ENCODE measurements at regions not wholly inside any gene's neighbourhood (a gene's known extent, or its start where the extent isn't known, plus 50 kb on each side); places are given as distances from the start of the nearest gene placed in this dataset.

GRCh38 chr4:41358647-41359421 is 102.1 kb downstream of the UCHL1 start:
- H2BK15ac ChIP-seq (ENCODE audit: low read depth, low read length): no peak overlapping the region
- intact Hi-C loops (cut with micrococcal nuclease) (no loop called here), dilution Hi-C loops (cut with HindIII; ENCODE audit: low sequenced_read_pairs, unreplicated experiment) (no loop called here), in situ Hi-C loops (cut with MboI; ENCODE audit: low sequenced_read_pairs) (no loop called here)
- H2BK120ac ChIP-seq (ENCODE audit: low read depth, low read length): no peak overlapping the region
- ATAC-seq (ENCODE audit: low read depth) (no peak), DNase-seq (no peak)
- H3K4me3 ChIP-seq (ENCODE audit: insufficient read depth, low read depth, low read length): no peak overlapping the region
- no peaks in the 10 kb centered on the region for H3K4me1 ChIP-seq (ENCODE audit: control insufficient read depth, insufficient read depth, low read length)
- no TSS peak for BruUV-seq (replicated peaks)
- H4K20me1 ChIP-seq (ENCODE audit: insufficient read depth, low read length): no peaks in the 10 kb centered on the region
- H3K18ac ChIP-seq (ENCODE audit: low read depth, low read length): no peak overlapping the region
- peaks cover 25% of the 10 kb centered on the region for H3K27me3 ChIP-seq (ENCODE audit: control insufficient read depth, insufficient read depth, low read length)
- H4K91ac ChIP-seq (ENCODE audit: insufficient read depth, low read depth, low read length): no peak overlapping the region
- no peak overlapping the region for H4K5ac ChIP-seq (ENCODE audit: low read depth, low read length)
- H3K9me1 ChIP-seq (ENCODE audit: insufficient read depth, low read length): no peaks in the 10 kb centered on the region
- TF ChIP-seq POLR2A (IDR thresholded peaks at IDR 0.05; ENCODE audit: low read depth, low read length) (no peak), CHD1 (IDR thresholded peaks at IDR 0.05; ENCODE audit: low read depth, low read length) (no peak), MXI1 (IDR thresholded peaks at IDR 0.05; ENCODE audit: borderline replicate concordance, low read depth, low read length) (no peak), SMC3 (IDR thresholded peaks at IDR 0.05; ENCODE audit: low read depth, low read length) (no peak), BHLHE40 (IDR thresholded peaks at IDR 0.05; ENCODE audit: low read depth, low read length) (no peak), USF2 (IDR thresholded peaks at IDR 0.05; ENCODE audit: low read depth, low read length) (no peak), CEBPB (IDR thresholded peaks at IDR 0.05; ENCODE audit: low read depth, low read length) (no peak)
- TF ChIP-seq, protein P1, sequence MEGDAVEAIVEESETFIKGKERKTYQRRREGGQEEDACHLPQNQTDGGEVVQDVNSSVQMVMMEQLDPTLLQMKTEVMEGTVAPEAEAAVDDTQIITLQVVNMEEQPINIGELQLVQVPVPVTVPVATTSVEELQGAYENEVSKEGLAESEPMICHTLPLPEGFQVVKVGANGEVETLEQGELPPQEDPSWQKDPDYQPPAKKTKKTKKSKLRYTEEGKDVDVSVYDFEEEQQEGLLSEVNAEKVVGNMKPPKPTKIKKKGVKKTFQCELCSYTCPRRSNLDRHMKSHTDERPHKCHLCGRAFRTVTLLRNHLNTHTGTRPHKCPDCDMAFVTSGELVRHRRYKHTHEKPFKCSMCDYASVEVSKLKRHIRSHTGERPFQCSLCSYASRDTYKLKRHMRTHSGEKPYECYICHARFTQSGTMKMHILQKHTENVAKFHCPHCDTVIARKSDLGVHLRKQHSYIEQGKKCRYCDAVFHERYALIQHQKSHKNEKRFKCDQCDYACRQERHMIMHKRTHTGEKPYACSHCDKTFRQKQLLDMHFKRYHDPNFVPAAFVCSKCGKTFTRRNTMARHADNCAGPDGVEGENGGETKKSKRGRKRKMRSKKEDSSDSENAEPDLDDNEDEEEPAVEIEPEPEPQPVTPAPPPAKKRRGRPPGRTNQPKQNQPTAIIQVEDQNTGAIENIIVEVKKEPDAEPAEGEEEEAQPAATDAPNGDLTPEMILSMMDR (conservative IDR thresholded peaks at IDR 0.05; ENCODE audit: low read depth, low read length): no peak
- no peak overlapping the region for H2BK5ac ChIP-seq (ENCODE audit: low read depth, low read length, poor library complexity, severe bottlenecking)
- no peak overlapping the region for H3K27ac ChIP-seq (ENCODE audit: insufficient read depth, low read length)
- POLR2A ChIA-PET (ENCODE audit: unreplicated experiment): no interaction called here
- H3K9ac ChIP-seq (ENCODE audit: low read depth, low read length): no peak overlapping the region
- H3K23ac ChIP-seq (ENCODE audit: low read depth, low read length): no peak overlapping the region
- H2AK9ac ChIP-seq (replicated peaks; ENCODE audit: low read depth, low read length, poor library complexity): peak overlapping the region; percentile 28
- H2AFZ ChIP-seq (replicated peaks; ENCODE audit: low read length, poor library complexity): no peak overlapping the region
- H3K4ac ChIP-seq (ENCODE audit: low read depth, low read length): no peak overlapping the region
- H3K4me2 ChIP-seq (ENCODE audit: low read depth, low read length): no peak overlapping the region
- H2AK5ac ChIP-seq (ENCODE audit: low read depth, low read length): no peak overlapping the region
- WGBS, 2 experiments (ENCODE audit: extremely low coverage in 2 of 2, insufficient read length in 1 of 2): 78% methylated on average over 5 of the region's 13 CpGs; no CpG with 5 or more reads in 1 of the 2 experiments
- H2BK20ac ChIP-seq (ENCODE audit: low read depth, low read length): no peak overlapping the region
- no peaks in the 10 kb centered on the region for H3K9me3 ChIP-seq (ENCODE audit: control insufficient read depth, insufficient read depth, low read length)
- H3K14ac ChIP-seq (replicated peaks; ENCODE audit: low read depth, low read length): no peak overlapping the region
- no peak overlapping the region for H4K8ac ChIP-seq (ENCODE audit: low read depth in 2 of 2, low read length in 2 of 2)
- no peaks in the 10 kb centered on the region for H3K36me3 ChIP-seq (ENCODE audit: control insufficient read depth, insufficient read depth, low read length)
- CTCF ChIA-PET: no interaction called here
- no peak overlapping the region for H3K56ac ChIP-seq (ENCODE audit: extremely low read depth, insufficient read depth, low read length)
- H3K79me1 ChIP-seq (ENCODE audit: low read depth in 1 of 2, low read length in 2 of 2): no peaks in the 10 kb centered on the region

Data from IMR-90 (cell line).